GM19035 (cell line): ENCODE measurements at regions not wholly inside any gene's neighbourhood (a gene's known extent, or its start where the extent isn't known, plus 50 kb on each side); places are given as distances from the start of the nearest gene placed in this dataset.
"Not testable (repeated sequence)": the region's sequence is repeated elsewhere in the genome, so short reads cannot be mapped to it uniquely, and the experiment has no call there.

Experiments used
- ATAC-seq: cut with Tn5 transposase; IDR thresholded peaks from one replicate; pipeline ENCODE4 v1.9.1; 2021; ENCODE audit not compliant: unreplicated experiment

DNA sequence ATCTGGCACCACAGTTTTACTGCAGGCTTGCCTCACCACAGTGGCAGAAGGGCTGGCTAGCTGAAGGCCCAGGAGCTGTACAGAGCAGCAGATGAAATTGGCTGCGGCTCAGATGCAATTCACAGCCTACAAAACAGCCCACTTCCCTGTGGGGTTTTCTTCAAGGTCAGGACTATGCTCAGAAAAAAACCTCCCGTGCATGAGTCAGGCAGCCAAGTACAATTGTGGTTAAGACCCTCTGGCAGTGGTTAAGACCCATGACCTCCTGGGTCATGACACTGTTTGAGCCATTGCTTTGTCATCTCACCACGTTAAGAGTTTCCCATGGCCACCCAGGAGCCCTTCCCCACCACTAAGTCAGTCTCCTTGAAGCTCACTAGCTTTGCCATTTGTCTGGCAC, 276.3 kb downstream of the HNRNPD start:
- ATAC-seq, result no peak

DNA sequence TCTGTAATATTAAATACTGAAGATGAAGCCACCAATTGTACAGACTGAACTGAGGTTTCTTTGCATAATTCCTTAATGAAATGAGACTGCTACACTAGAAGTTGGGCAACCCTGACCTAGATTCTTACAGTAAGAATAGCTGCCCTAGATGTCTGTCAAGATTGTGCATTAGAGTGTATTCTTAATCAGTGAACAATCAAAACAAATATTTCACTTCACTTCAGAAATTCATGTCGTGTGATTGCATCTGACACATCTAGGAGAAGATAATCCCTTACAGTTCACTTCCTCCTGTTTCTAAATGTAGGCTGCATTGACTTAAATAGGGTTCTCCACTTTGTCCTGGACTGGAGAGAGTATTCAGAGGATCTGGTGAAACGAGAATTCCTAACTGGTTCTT, 283.1 kb downstream of the HNRNPD start:
- ATAC-seq, result no peak

GRCh38 chr4:82084747-82085146, 289.0 kb downstream of the HNRNPD start:
- ATAC-seq, result no peak

DNA sequence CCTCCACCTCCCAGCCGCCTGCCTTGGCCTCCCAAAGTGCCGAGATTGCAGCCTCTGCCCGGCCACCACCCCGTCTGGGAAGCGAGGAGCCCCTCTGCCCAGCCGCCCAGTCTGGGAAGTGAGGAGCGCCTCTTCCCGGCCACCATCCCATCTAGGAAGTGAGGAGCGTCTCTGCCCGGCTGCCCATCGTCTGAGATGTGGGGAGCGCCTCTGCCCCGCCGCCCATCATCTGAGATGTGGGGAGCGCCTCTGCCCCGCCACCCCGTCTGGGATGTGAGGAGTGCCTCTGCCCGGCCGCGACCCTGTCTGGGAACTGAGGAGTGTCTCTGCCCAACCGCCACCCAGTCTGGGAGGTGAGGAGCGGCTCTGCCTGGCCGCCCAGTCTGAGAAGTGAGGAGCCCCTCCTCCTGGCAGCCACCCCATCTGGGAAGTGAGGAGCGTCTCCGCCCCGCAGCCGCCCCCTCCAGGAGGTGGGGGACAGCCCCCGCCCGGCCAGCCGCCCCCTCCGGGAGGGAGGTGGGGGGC, 296.3 kb downstream of the HNRNPD start:
- not testable (repeated sequence) for ATAC-seq

DNA sequence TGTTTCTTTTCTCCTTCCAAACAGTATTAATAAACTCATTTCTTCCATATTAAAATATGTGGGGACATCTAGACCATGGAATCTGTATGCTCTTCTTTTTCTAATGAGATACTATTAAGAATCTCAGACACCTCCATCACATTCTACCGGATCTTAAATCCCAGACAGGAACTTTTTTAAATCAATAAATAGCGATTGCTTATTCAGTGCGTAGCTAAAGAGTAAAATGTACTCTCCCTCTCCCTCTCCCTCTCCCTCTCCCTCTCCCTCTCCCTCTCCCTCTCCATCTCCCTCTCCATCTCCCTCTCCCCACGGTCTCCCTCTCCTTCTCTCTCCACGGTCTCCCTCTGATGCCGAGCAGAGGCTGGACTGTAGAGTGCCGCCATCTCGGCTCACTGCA, 297.0 kb downstream of the HNRNPD start:
- ATAC-seq, result no peak

GRCh38 chr4:82076359-82076758, 297.4 kb downstream of the HNRNPD start:
- ATAC-seq, result no peak

- ATAC-seq, result no peak
Observed at GRCh38 chr4:82071951-82072350, 301.8 kb downstream of the HNRNPD start.

DNA sequence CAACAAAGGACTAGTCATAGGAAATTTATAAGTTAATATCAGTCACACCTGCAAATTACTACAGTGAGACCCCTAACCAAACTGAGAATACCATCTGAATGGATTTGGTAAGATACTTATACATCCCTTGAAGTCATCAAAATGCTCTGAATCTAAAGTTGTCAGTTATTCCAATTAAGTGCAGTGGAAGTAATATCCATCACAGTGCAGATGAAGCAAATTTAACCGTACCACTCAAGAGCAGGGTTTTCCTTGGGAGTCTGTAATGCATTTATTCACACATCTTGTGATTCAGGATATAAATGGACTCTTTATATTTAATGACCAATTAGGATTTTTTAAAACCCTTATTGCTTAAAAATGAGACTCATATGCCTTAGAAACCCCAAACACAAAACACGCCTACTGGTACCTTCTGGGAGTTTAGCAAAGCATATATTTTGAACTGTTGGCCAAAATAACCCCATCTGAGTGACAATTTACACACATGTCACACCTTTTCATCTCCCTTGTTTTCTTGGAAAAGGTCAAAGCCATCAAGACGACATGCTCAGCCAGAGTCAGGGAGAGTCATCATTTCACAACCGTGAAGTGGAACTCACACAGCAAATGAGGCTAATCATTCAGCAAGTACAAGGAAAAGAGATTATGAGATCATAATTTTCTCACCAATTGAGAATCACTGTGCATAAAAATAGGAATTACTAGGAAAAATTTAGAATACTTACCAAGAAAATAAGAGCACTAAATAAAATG, 303.7 kb downstream of the HNRNPD start:
- no peak for ATAC-seq

DNA sequence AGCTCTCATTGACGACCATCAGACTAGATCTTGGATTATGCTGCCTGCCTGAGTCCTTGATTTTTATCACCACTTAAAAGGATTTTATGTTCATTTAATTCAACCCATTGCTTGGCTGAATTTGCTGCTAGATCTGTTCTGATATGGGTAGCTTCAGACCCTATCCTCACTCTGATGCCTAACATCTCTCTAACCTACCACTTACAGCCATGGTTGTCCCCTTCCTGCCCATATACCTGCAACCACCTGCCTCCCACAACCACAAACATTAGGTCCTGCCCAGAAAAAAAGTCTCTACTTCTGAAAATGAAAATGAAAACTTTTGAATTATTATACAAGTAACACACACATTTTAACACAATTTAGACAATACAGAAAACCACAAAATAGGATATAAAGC, 310.8 kb downstream of the HNRNPD start:
- ATAC-seq, result no peak

- no peak for ATAC-seq
Observed at GRCh38 chr4:82057990-82058544, 315.7 kb downstream of the HNRNPD start.

DNA sequence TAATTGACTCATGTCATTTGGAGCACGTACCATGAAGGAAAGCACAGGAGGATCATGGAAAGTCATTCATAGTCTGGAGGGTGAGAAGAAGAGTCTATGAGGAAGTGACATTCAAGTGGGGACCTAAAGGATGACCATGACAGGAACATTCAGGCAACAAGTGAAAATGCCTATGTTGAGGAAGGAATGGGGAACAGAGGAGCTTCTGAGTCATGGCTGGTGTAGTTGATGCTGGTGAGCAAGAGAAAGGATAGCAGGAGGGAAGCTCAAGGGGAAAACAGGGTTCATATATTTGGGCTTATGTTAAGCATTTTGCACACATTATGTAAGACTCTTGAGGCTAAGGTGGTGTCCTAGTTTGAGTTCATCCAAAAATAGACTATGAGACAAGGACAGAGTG, 318.6 kb downstream of the HNRNPD start:
- no peak for ATAC-seq

- ATAC-seq, result no peak
Observed at GRCh38 chr4:82053396-82053795, 320.4 kb downstream of the HNRNPD start.

DNA sequence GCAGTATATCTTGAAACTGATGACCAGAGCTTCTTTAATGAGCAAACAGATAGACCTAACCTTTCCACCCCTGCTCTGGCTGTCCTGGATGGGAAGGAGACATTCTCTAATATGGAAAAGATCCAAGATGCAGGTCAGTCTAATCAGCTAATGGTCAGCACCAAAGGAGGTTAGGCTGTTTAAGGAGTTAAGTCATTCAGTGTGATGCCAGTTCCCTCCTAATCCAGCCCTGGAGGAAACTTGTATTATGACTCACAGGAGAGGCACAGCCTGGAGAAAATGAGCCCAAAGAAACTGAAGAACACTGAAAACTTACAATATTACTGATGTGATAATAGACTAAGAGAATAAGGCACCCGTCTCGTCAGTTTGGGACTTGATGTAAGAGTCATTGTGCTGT, 323.0 kb downstream of the HNRNPD start:
- no peak for ATAC-seq

DNA sequence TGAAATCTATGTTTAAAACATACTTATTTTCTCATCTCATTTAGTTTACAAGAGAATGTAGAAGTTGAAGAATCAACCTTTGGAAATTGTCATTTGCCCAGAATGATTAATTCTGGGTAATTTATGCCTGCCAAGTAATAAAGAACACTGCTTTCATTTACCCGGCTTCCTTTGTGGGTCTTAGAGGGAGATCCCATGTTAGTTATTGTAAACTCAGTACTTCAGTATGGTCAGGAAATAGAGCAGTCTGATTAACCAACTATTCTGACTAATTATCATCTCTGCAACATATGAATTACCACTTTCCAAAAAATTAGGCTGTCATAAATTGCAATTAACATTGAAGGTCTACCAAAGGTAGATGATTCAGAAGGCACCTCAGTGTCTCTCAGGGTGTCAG, 324.5 kb downstream of the HNRNPD start:
- no peak for ATAC-seq

DNA sequence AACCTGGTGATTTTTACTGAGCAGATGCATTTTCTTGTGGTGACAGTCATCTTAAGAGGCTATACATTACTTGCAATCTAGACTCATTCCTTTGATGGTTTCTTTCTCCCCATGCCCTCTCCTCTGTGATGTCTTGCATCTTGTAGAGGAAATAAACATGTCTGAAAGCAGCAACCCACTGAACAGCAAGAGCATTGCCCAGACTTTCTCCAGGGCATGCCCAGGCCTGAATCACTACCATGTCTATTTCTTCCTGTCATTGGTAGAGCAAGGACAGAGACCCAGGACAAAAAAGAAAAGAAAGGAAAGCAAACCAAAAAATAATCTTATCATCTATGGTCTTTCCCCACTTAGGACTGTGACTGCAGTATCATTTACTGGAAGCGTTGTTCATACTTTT, 326.1 kb downstream of the HNRNPD start:
- ATAC-seq, result no peak

DNA sequence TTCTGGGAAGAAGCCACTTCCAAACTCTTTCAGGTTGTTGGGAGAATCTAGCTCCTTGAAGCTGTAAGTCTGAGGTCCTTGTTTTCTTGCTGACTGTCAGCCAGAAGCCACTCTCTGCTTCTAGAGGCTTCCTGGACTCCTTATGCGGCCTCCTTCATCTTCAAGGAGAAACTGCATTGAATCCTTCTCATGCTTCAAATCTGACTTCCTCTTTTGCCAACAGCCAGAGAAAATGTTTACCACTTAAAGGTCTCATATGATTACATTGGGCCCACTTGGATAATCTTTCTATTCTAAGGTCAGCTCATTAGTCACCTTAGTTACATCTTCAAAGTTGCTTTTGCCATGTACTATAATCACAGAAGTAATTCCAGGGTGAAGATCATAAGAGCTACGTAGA, 327.0 kb downstream of the HNRNPD start:
- no peak for ATAC-seq

GRCh38 chr4:82045267-82045666, 328.5 kb downstream of the HNRNPD start:
- no peak for ATAC-seq

GRCh38 chr4:82044141-82044993, 329.4 kb downstream of the HNRNPD start:
- no peak for ATAC-seq

- ATAC-seq, result no peak
Observed at GRCh38 chr4:82043809-82044137, 330.0 kb downstream of the HNRNPD start.

DNA sequence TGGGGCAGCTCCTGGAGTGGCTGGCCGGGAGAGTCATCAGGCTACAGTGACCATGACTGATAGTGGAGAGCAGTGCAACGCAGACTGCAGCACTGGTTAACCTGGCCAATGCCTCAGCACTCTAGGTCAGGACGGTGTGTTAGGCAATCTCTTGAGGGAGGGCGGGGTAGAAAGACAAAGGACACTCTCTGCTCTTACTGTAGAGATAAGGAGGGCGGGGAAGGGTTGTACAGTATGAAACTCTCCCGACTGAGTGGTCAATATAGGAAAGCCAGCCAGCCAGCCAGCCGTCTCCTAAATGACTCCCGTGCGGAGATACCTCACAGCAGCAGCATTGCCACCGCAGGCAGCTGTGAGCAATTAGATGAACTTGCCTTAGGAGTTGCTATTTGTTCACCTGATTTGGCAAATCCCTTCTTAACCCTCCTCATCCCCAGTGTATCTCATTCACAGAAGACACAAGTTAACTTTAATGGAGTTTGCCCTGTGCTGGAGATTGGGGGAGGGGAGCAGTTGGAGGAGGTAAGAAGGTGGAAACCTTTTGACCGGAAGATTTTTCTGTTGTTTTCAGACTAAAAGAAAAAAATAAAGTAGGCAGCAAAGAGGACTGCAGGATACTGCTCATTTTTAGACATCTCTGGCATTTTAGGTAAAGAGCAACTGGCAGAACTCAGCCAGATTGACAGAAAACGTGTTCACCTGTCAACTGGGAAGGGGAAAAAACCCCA, 330.5 kb downstream of the HNRNPD start:
- ATAC-seq, result no peak

DNA sequence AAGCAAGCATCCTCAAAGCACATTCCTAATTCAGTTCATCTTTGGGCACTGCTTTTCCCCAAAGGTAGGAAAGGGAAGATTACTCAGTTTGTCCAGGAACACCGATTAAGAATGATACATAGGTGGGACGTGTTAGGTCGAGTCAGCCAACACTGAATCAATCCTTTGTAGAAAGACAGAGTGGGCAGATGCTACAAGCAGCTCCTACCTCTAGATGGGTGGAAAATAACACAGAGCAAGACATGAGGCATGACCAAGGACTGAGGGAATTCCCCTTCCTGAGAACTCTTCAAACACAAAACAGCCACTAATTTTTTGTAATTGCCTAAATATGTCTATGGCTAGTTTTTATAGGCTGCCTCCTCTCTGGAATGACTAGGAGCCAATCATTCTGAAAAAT, 331.7 kb downstream of the HNRNPD start:
- no peak for ATAC-seq
